H9 (cell line): ENCODE measurements at regions not wholly inside any gene's neighbourhood (a gene's known extent, or its start where the extent isn't known, plus 50 kb on each side); places are given as distances from the start of the nearest gene placed in this dataset.

ENCODE experiments used
- DNase-seq: peaks from one replicate; pipeline ENCODE4 v3.0.0-alpha.2; 2017
- H2AFZ ChIP-seq: one replicate; pipeline ENCODE4 v1.6.1; 2013; ENCODE audit warnings: mild to moderate bottlenecking, low read length, control low read depth, moderate library complexity
- H2AK5ac ChIP-seq: 2 replicates; pipeline ENCODE4 v1.6.1; 2013; ENCODE audit warnings: low read length, control low read depth, mixed read lengths; ENCODE audit not compliant: insufficient read length
- H2BK120ac ChIP-seq: one replicate; pipeline ENCODE4 v1.6.1; 2013; ENCODE audit warnings: low read depth, mild to moderate bottlenecking, low read length, control low read depth, inconsistent platforms; ENCODE audit not compliant: poor library complexity, severe bottlenecking
- H2BK12ac ChIP-seq: 2 replicates; pipeline ENCODE4 v1.6.1; 2013; ENCODE audit warnings: low read length, control low read depth, mixed read lengths, low read depth; ENCODE audit not compliant: insufficient read length
- H2BK15ac ChIP-seq: 2 replicates; pipeline ENCODE4 v1.6.1; 2013; ENCODE audit warnings: low read depth, low read length, control low read depth
- H2BK20ac ChIP-seq: one replicate; pipeline ENCODE4 v1.6.1; 2013; ENCODE audit warnings: low read depth, mild to moderate bottlenecking, low read length, control low read depth, inconsistent platforms; ENCODE audit not compliant: poor library complexity, severe bottlenecking
- H2BK5ac ChIP-seq: 2 replicates; pipeline ENCODE4 v1.6.1; 2013; ENCODE audit warnings: low read length, control low read depth, mixed read lengths; ENCODE audit not compliant: insufficient read length
- H3K14ac ChIP-seq: 2 replicates; pipeline ENCODE4 v1.6.1; 2013; ENCODE audit warnings: low read length, control low read depth; ENCODE audit not compliant: insufficient read depth
- H3K18ac ChIP-seq: 2 replicates; pipeline ENCODE4 v1.6.1; 2013; ENCODE audit warnings: low read depth, mild to moderate bottlenecking, mixed read lengths, low read length, control low read depth; ENCODE audit not compliant: insufficient read length
- H3K23ac ChIP-seq: 2 replicates; pipeline ENCODE4 v1.6.1; 2013; ENCODE audit warnings: low read length, control low read depth, mixed read lengths, low read depth; ENCODE audit not compliant: insufficient read length
- H3K23me2 ChIP-seq: 2 replicates; pipeline ENCODE4 v1.6.1; 2013; ENCODE audit warnings: low read depth, mild to moderate bottlenecking, mixed read lengths, low read length, control low read depth; ENCODE audit not compliant: insufficient read length, poor library complexity, severe bottlenecking
- H3K27ac ChIP-seq: 2 replicates; pipeline ENCODE4 v1.5.1; 2013; ENCODE audit warnings: low read length, control low read depth, mixed read lengths, low read depth; ENCODE audit not compliant: insufficient read length
- H3K27me3 ChIP-seq: 2 replicates; pipeline ENCODE4 v1.6.1; 2013; ENCODE audit warnings: low read length, control low read depth, inconsistent platforms; ENCODE audit not compliant: insufficient read depth
- H3K4ac ChIP-seq: 2 replicates; pipeline ENCODE4 v1.6.1; 2013; ENCODE audit warnings: low read depth, mild to moderate bottlenecking, control low read depth, inconsistent platforms, low read length, moderate library complexity
- H3K4me1 ChIP-seq: 2 replicates; pipeline ENCODE4 v1.6.1; 2013; ENCODE audit warnings: low read length, control low read depth, inconsistent platforms; ENCODE audit not compliant: insufficient read depth
- H3K4me2 ChIP-seq: 2 replicates; pipeline ENCODE4 v1.6.1; 2013; ENCODE audit warnings: low read length, control low read depth, mixed read lengths; ENCODE audit not compliant: insufficient read length, insufficient read depth
- H3K56ac ChIP-seq: 2 replicates; pipeline ENCODE4 v1.6.1; 2013; ENCODE audit warnings: low read depth, mild to moderate bottlenecking, mixed read lengths, low read length, control low read depth; ENCODE audit not compliant: insufficient read length
- H3K79me1 ChIP-seq: 2 replicates; pipeline ENCODE4 v1.6.1; 2013; ENCODE audit warnings: low read depth, mild to moderate bottlenecking, moderate library complexity, low read length, control low read depth, inconsistent platforms; ENCODE audit not compliant: insufficient read depth, poor library complexity, severe bottlenecking
- H3K79me2 ChIP-seq: 2 replicates; pipeline ENCODE4 v1.6.1; 2013; ENCODE audit warnings: low read length, control low read depth, inconsistent platforms; ENCODE audit not compliant: insufficient read depth
- H3K9ac ChIP-seq: 2 replicates; pipeline ENCODE4 v1.6.1; 2013; ENCODE audit warnings: low read length, control low read depth, mixed read lengths; ENCODE audit not compliant: insufficient read length; ENCODE audit errors: extremely low read depth
- H3K9me3 ChIP-seq: one replicate; pipeline ENCODE4 v1.6.1; 2013; ENCODE audit warnings: low read depth, low read length, inconsistent platforms; ENCODE audit not compliant: control insufficient read depth
- H3T11ph ChIP-seq: one replicate; pipeline ENCODE4 v1.6.1; 2013; ENCODE audit warnings: mild to moderate bottlenecking, low read length, control low read depth, inconsistent platforms
- H4K20me1 ChIP-seq: one replicate; pipeline ENCODE4 v1.6.1; 2013; ENCODE audit not compliant: control insufficient read depth, insufficient read length, insufficient read depth
- H4K5ac ChIP-seq: 2 replicates; pipeline ENCODE4 v1.6.1; 2013; ENCODE audit warnings: low read depth, mild to moderate bottlenecking, mixed read lengths, low read length, control low read depth; ENCODE audit not compliant: insufficient read length
- H4K8ac ChIP-seq: replicated peaks from 2 replicates; pipeline ENCODE4 v1.6.1; 2013; ENCODE audit warnings: low read length, control low read depth, mixed read lengths, low read depth; ENCODE audit not compliant: insufficient read length
- H4K91ac ChIP-seq: 2 replicates; pipeline ENCODE4 v1.6.1; 2013; ENCODE audit warnings: low read depth, mild to moderate bottlenecking, moderate library complexity, mixed read lengths, low read length, control low read depth; ENCODE audit not compliant: insufficient read length
- H3K27ac Mint-ChIP-seq, 3 experiments: 2 replicates in 2 of 3; 3 replicates in 1 of 3; pipeline ENCODE4 v1.8.0; 2020 to 2021; ENCODE audit warnings: mixed read lengths in 3 of 3, mild to moderate bottlenecking in 1 of 3, moderate library complexity in 1 of 3
- H3K27me3 Mint-ChIP-seq: 2 replicates; pipeline ENCODE4 v1.8.0; 2021; ENCODE audit warnings: low read depth, mild to moderate bottlenecking, moderate library complexity, mixed read lengths
- H3K36me3 Mint-ChIP-seq, 3 experiments: 2 replicates in 2 of 3; 3 replicates in 1 of 3; pipeline ENCODE4 v1.8.0; 2020 to 2021; ENCODE audit warnings: low read depth in 3 of 3, mixed read lengths in 3 of 3; ENCODE audit not compliant: insufficient read depth in 1 of 3
- H3K4me1 Mint-ChIP-seq, 2 experiments: 2 replicates each; pipeline ENCODE4 v1.8.0; 2020; ENCODE audit warnings: mixed read lengths in 2 of 2
- H3K4me3 Mint-ChIP-seq, 2 experiments: 2 replicates in 1 of 2; 3 replicates in 1 of 2; pipeline ENCODE4 v1.8.0; 2020 to 2021; ENCODE audit warnings: mild to moderate bottlenecking in 2 of 2, mixed read lengths in 2 of 2, moderate library complexity in 1 of 2
- H3K9me3 Mint-ChIP-seq, 2 experiments: 2 replicates in 1 of 2; 3 replicates in 1 of 2; pipeline ENCODE4 v1.8.0; 2020; ENCODE audit warnings: mild to moderate bottlenecking in 2 of 2, mixed read lengths in 2 of 2, moderate library complexity in 1 of 2
- WGBS: extraction: QIAGEN DNeasy Blood & Tissue Kit; methylation state at CpG from one replicate; pipeline ENCODE4 v1.1.7; 2013; ENCODE audit warnings: missing lambda C conversion rate, low lambda C conversion rate, mixed read lengths; ENCODE audit not compliant: insufficient read length; ENCODE audit errors: extremely low coverage; 5-methylcytosine and 5-hydroxymethylcytosine counted together
- TF ChIP-seq, protein P1 (sequence below): fragments of 200-600 bp; sonication (generic); conservative IDR thresholded peaks from 3 replicates; pipeline ENCODE4 v1.8.0; 2021; ENCODE audit warnings: antibody characterized with exemption, mild to moderate bottlenecking

DNA sequence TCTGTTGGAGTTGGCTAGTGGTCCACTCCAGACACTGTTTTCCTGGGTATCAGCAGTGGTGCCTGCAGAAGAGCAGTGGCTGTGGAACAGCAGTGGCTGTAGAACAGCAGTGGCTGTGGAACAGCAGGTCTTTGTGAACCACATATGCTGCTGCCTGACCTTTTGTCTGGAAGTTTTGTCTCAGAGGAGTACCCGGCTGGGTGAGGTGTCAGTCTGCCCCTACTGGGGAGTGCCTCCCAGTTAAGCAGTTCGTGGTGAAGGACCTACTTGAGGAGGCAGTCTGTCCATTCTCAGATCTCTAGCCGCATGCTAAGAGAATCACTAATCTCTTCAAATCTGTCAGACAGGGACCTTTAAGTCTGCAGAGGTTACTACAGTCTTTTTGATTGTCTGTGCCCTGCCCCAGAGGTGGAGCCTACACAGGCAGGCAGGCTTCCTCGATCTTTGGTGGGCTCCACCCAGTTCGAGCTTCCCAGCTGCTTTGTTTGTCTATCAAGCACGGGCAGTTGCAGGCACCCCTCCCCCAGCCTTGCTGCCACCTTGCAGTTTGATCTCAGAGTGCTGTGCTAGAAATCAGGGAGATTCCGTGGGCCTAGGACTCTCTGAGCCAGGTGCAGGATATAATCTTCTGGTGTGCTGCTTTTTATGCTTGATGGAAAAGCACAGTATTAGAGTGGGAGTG lies 89.1 kb upstream of the TRIM48 start:
- Histone ChIP-seq H3K4me2 (no peak overlapping the region), H3K56ac (no peak overlapping the region), H3K9me3 (peaks cover 56% of the 10 kb centered on the region), H3K27ac (no peak overlapping the region), H3K23ac (no peak overlapping the region), H3K79me2 (no peaks in the 10 kb centered on the region), H3K9ac (no peak overlapping the region), H4K20me1 (no peaks in the 10 kb centered on the region), H2BK15ac (no peak overlapping the region), H2AK5ac (no peak overlapping the region), H3K23me2 (no peaks in the 10 kb centered on the region), H3K4ac (no peak overlapping the region), H3K79me1 (no peaks in the 10 kb centered on the region), H3T11ph (no peak overlapping the region), H4K91ac (no peak overlapping the region), H2BK120ac (no peak overlapping the region), H4K8ac (no peak overlapping the region), H3K14ac (no peak overlapping the region), H2BK20ac (no peak overlapping the region), H4K5ac (no peak overlapping the region), H2AFZ (no peak overlapping the region), H3K4me1 (no peaks in the 10 kb centered on the region), H3K27me3 (no peaks in the 10 kb centered on the region), H2BK12ac (no peak overlapping the region), H3K18ac (no peak overlapping the region), H2BK5ac (no peak overlapping the region)
- TF ChIP-seq, protein P1, sequence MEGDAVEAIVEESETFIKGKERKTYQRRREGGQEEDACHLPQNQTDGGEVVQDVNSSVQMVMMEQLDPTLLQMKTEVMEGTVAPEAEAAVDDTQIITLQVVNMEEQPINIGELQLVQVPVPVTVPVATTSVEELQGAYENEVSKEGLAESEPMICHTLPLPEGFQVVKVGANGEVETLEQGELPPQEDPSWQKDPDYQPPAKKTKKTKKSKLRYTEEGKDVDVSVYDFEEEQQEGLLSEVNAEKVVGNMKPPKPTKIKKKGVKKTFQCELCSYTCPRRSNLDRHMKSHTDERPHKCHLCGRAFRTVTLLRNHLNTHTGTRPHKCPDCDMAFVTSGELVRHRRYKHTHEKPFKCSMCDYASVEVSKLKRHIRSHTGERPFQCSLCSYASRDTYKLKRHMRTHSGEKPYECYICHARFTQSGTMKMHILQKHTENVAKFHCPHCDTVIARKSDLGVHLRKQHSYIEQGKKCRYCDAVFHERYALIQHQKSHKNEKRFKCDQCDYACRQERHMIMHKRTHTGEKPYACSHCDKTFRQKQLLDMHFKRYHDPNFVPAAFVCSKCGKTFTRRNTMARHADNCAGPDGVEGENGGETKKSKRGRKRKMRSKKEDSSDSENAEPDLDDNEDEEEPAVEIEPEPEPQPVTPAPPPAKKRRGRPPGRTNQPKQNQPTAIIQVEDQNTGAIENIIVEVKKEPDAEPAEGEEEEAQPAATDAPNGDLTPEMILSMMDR, result no peak
- Mint-ChIP-seq H3K4me1 (no peaks in the 10 kb centered on the region), H3K9me3 (peaks cover 97 to 98% of the 10 kb centered on the region in 2 experiments), H3K36me3 (peaks cover 6 to 34% (median 7%) of the 10 kb centered on the region in 3 experiments; a peak in 5 of 7 replicates), H3K27me3 (peaks cover 3% of the 10 kb centered on the region), H3K4me3 (no peak overlapping the region), H3K27ac (no peak overlapping the region)
- WGBS, result no CpG with 5 or more reads among the region's 7 CpGs
- no peak for DNase-seq
